ENCODE measurements at regions not wholly inside any gene's neighbourhood (a gene's known extent, or its start where the extent isn't known, plus 50 kb on each side); places are given as distances from the start of the nearest gene placed in this dataset.

- TF ChIP-seq CTCF (conservative IDR thresholded peaks at IDR 0.05; ENCODE audit: low read depth, low read length) (no peak), EZH2 (IDR thresholded peaks at IDR 0.05; ENCODE audit: borderline replicate concordance, low read depth, low read length, poor library complexity, severe bottlenecking) (no peak)
These were observed 354.7 kb upstream of the PODXL start for GRCh38 chr7:131911112-131911511.

Measured in A673 (cell line).